ENCODE measurements at regions not wholly inside any gene's neighbourhood (a gene's known extent, or its start where the extent isn't known, plus 50 kb on each side); places are given as distances from the start of the nearest gene placed in this dataset.

GRCh38 chr5:125409234-125409860 lies 662.9 kb upstream of the ZNF608 start:
- intact Hi-C loops (cut with micrococcal nuclease) = no loop called here

- intact Hi-C loops (cut with micrococcal nuclease) = no loop called here
Observed at GRCh38 chr5:125409861-125410536, 663.6 kb upstream of the ZNF608 start.

- intact Hi-C loops (cut with micrococcal nuclease) = no loop called here
Observed at GRCh38 chr5:125410537-125411070, 664.2 kb upstream of the ZNF608 start.

DNA sequence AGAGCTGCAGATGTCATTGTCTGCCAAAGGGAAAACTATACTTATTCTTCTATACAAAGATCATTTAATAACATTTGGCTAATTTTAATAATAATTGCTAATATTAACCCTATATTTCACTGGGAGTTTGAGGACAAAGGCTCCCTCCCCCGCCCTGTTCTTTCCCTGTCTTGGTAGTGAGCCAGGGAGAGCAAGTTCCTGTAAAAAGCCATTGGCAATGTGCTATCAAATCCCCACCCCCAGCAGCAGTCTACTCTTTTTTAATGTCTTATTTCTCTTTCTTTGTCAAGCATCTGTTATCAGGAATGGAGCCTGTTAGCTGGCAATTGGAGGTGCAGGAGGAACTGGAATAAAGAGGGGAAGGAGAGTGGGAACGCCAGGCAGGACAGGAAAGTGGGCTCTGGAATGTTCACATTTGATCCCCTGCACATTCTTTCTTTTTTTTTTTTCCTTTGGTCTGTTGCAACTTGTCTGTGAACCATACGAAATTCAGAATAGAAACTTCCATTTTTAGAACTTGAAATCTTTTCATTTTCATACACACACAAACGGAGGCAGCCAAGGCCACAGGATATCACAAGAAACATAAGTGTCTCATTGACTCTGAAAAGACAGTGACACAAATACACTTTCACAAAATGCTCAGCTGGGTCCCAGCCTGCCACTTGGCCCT lies 664.8 kb upstream of the ZNF608 start:
- intact Hi-C loops (cut with micrococcal nuclease) = no loop called here

DNA sequence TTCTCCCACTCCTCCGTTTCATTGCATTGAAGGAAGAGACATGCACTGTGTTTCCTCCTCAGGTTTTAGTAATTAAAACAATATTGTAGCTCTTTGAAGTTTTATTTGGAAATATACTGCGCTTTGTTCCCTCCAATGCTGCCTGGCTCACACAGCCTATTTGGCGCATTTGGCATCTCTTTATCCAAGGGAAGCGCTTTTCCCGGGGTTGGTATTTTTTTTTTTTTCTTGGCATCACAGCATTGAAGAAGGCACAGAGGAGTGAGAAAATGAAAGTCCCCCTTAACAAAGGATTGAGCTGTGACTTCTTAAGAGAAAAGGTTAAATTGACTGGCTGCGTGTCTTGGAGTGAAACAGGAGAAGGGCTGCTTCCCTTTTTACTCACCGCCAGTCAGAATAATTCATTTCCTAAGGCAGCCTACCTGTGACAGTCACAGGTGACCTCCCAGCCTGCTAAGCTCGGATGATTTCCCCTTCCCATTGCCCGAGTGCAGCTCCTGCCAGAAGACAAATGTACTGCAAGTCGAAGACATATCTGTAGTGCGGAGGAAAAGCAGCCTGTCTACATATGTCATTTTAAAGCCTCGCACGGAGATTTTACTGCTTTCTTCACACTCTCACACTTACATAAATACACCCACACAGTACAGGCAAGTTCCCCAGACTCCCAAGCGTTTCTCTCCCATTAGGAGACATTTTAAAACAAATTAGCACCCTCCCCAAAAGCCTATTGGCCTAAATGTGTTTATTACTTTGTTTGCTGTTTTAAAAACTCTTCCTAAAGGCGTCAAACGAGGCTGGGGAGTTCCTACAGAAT lies 665.5 kb upstream of the ZNF608 start:
- intact Hi-C loops (cut with micrococcal nuclease) = no loop called here

- intact Hi-C loops (cut with micrococcal nuclease) = no loop called here
Observed at GRCh38 chr5:125412561-125413495, 666.4 kb upstream of the ZNF608 start.

GRCh38 chr5:125413496-125414274 lies 667.2 kb upstream of the ZNF608 start:
- intact Hi-C loops (cut with micrococcal nuclease) = no loop called here

GRCh38 chr5:125415126-125415525 lies 668.7 kb upstream of the ZNF608 start:
- intact Hi-C loops (cut with micrococcal nuclease) = no loop called here

- intact Hi-C loops (cut with micrococcal nuclease) = no loop called here
Observed at GRCh38 chr5:125416055-125416454, 669.6 kb upstream of the ZNF608 start.

GRCh38 chr5:125421006-125421405 lies 674.6 kb upstream of the ZNF608 start:
- intact Hi-C loops (cut with micrococcal nuclease) = no loop called here

- intact Hi-C loops (cut with micrococcal nuclease) = no loop called here
Observed at GRCh38 chr5:125422342-125422741, 675.9 kb upstream of the ZNF608 start.

GRCh38 chr5:125424402-125425141 lies 678.1 kb upstream of the ZNF608 start:
- intact Hi-C loops (cut with micrococcal nuclease) = no loop called here

GRCh38 chr5:125429498-125429897 lies 683.1 kb upstream of the ZNF608 start:
- intact Hi-C loops (cut with micrococcal nuclease) = no loop called here

GRCh38 chr5:125433457-125433856 lies 687.0 kb upstream of the ZNF608 start:
- intact Hi-C loops (cut with micrococcal nuclease) = no loop called here

- intact Hi-C loops (cut with micrococcal nuclease) = no loop called here
Observed at GRCh38 chr5:125439243-125439642, 692.8 kb upstream of the ZNF608 start.

- intact Hi-C loops (cut with micrococcal nuclease) = no loop called here
Observed at GRCh38 chr5:125440905-125441304, 694.5 kb upstream of the ZNF608 start.

DNA sequence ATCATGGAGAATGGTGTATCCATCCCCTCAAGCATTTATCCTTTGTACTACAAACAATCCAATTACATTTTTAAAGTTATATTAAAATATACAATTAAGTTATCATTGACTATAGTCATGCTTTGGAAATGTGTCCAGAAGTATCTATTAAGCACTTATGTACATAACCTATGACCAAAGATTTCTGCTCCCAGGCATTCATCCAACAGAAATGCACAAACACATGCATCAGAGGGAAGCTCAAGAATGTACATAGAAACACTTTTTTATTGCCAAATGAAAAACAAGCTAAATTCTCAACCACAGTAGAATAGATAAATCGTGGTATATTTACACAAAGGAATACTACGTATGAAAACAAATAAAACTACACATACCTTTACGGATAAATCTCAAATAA lies 700.5 kb upstream of the ZNF608 start:
- intact Hi-C loops (cut with micrococcal nuclease) = no loop called here

- intact Hi-C loops (cut with micrococcal nuclease) = no loop called here
Observed at GRCh38 chr5:125450771-125451170, 704.3 kb upstream of the ZNF608 start.

- intact Hi-C loops (cut with micrococcal nuclease) = no loop called here
Observed at GRCh38 chr5:125451622-125452021, 705.2 kb upstream of the ZNF608 start.
